Tongue (tissue), 1 donor: ENCODE measurements at regions not wholly inside any gene's neighbourhood (a gene's known extent, or its start where the extent isn't known, plus 50 kb on each side); places are given as distances from the start of the nearest gene placed in this dataset.
A peak's percentile ranks its signal among the peaks of the same experiment; 100 is the strongest.

Experiments
- DNase-seq: peaks from one replicate; pipeline ENCODE4 v3.0.0-alpha.2; 2015

DNA sequence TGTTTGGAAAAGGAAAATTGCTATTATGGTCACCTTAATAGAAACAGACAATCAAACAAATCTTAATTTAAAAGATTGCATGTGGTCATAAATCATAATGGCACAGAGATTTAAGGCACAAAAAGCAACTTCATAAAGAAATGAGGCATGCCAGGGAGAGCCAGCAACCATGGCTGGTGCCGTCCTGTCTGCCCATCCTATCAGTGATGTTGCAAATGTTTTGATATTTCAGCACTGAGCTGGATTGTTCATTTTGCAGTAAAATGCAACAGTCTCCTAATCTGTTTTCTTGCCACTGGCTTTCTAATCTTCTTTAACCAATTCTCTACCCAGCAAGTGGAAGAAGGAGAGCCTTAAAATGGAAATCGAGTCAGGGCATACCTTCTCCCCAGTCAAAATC is 249.8 kb downstream of the SAMD5 start:
- DNase-seq: no peak

GRCh38 chr6:147759093-147759492 is 250.6 kb downstream of the SAMD5 start:
- DNase-seq: peak; percentile 28

DNA sequence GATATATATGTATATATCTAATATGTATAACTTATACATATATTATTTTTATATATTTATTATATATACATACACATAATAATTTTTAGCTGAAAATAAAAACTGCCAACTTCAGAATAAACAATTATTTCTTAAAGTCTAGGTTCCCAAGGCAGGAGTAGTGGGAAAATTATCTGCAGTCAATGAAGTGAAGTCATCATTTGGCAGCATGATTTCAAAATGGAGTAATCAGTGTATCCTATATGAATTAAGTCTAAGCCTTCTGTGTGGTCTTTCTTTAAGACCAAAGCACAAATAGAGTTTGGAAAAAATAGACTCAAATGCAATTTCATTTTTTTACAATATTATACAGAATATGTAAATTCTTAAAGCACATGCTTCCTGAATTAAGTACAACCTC is 251.0 kb downstream of the SAMD5 start:
- peak; percentile 30 for DNase-seq

DNA sequence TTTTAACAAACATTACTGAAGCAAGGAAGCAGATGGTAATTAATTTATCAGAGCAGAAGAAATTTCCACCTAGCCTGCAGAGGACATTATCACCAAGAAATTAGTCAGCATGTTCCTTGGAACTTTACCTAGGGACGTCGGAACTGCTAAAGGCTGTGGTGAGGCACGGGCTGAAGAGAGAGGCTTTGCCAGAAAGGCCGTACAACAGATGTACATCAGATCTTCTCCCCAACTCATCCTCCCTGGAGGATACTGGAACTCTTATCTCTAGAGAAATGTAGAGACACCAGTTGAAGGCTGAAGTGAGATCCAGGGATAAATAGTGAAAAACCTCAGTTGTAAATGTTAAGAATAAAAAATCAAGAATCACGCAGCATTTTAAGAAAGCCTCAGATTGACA is 257.1 kb downstream of the SAMD5 start:
- no peak for DNase-seq

- no peak for DNase-seq
Observed at GRCh38 chr6:147768969-147769368, 260.5 kb downstream of the SAMD5 start.

GRCh38 chr6:147769496-147770087 is 261.1 kb downstream of the SAMD5 start:
- no peak for DNase-seq

- DNase-seq: no peak
Observed at GRCh38 chr6:147770221-147770620, 261.7 kb downstream of the SAMD5 start.

- no peak for DNase-seq
Observed at GRCh38 chr6:147772724-147773123, 264.2 kb downstream of the SAMD5 start.

GRCh38 chr6:147774856-147775255 is 266.4 kb downstream of the SAMD5 start:
- DNase-seq: no peak

- DNase-seq: no peak
Observed at GRCh38 chr6:147776631-147777213, 268.2 kb downstream of the SAMD5 start.

DNA sequence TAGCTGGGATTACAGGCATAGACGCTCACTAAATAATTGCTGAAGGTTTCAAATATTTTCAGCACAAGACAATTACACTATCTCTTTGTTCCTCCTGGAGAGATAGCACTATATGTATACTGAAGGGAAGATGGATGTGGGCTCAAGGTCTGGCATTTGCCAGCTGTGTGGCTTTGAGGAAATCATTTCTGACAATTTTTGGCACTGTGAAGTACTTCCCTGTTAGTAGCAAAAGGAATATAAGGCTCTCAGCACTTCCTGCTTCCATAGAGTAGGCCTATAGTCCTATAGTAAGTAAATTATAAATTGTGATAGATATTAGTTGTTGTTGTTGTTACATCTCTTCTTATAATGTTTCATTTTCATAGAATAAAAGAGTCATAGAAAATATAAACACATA is 271.1 kb downstream of the SAMD5 start:
- no peak for DNase-seq

DNA sequence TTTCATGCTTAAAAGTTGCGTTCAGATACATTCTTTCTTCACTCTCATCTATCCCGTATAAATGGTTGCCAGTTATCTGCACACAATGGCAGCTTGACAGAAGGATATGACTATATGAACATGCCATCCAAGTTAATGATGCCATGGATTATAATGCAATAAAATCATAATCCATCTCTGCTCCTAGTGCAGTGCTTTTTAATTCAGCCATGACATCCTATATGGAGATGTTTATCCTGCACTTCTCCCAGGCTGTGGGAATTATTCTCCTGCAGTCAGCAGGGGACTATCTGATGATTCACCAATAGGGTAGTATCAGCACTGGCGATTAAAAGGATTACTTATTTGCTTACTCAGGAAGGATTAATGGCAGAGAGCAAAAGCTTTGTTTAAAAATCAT is 273.8 kb downstream of the SAMD5 start:
- DNase-seq: peak; percentile 51

GRCh38 chr6:147784371-147784770 is 275.9 kb downstream of the SAMD5 start:
- no peak for DNase-seq

- DNase-seq: no peak
Observed at GRCh38 chr6:147787417-147787816, 278.9 kb downstream of the SAMD5 start.

DNA sequence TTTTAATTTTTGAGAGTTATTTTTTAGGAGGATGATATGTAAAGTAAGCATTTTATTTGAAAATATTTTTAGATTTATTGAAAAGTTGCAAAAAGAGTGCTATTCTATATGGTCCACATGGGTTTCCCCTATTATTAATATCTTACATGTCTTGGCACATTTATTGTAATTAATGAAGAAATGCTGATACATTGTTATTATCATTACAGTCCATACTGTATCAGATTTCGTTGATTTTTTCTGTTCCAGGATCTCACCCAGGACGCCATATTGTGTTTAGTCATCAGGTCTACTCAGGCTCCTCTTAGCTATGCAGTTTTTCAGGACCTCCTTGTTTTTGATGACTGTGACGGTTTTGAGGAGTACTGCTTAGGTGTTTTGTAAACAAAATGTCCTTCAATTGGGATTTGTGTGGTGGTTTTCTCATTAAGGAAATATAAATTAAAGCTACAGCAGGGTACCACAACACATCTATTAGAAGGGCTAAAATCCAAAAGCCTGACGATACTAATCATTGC is 281.0 kb downstream of the SAMD5 start:
- no peak for DNase-seq

GRCh38 chr6:147793871-147794643 is 285.6 kb downstream of the SAMD5 start:
- DNase-seq: no peak

DNA sequence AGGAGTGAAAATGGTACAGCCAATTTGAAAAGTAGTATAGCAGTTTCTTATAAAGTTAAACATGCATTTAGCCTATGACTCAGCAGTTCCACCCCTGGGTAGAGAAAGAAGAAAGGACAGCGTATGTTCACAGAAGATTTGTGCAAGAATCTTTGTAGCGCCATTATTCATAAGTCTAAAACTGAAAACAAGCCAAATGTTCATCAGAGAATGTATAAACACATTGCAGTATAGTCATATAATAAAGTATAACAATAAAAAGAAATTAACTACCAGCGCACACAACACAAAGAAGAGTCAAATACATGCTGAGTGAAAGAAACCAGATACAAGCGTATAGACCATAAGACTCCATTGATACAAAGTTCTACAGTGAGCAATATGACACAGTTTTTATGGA is 294.0 kb downstream of the SAMD5 start:
- DNase-seq: no peak

DNA sequence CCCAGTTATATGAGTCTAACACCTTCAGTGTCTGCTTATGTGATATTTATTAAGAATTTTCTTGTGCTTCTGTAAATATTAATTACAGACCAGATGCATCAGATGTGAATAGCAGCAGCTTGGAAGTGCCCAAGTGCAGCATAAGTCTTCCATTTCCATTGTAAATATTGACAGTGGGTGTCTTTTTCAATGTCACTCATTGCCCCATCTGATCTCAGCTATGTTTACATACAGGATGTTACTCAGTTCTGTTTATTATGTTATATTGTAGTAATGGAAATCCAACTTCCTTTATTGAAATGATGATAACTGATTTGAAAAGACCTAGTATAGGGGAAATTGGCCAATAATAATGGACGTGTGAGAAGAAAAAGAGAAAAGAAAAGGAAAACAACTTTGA is 296.7 kb downstream of the SAMD5 start:
- DNase-seq: no peak

GRCh38 chr6:147806697-147807096 is 298.2 kb downstream of the SAMD5 start:
- no peak for DNase-seq

DNA sequence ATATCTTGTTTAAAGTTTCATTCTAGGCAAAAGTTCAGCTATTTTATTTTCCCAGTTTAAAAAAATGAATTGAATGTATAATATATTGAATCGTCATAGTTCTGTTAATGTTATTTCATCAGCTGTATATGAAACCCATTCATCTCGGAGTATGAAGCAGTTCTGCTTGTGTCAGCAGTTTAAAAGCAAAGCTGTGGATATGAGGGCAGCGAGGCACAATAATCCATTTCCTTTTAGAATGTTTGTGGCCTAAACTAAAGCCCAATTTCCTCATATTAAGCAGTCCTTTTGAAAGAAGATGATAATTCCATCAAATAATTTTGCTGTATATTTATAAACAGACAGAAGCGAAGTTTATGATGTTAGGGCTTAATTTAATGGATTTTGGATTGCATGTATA is 300.1 kb downstream of the SAMD5 start:
- no peak for DNase-seq

GRCh38 chr6:147811913-147812629 is 303.6 kb downstream of the SAMD5 start:
- DNase-seq: no peak

DNA sequence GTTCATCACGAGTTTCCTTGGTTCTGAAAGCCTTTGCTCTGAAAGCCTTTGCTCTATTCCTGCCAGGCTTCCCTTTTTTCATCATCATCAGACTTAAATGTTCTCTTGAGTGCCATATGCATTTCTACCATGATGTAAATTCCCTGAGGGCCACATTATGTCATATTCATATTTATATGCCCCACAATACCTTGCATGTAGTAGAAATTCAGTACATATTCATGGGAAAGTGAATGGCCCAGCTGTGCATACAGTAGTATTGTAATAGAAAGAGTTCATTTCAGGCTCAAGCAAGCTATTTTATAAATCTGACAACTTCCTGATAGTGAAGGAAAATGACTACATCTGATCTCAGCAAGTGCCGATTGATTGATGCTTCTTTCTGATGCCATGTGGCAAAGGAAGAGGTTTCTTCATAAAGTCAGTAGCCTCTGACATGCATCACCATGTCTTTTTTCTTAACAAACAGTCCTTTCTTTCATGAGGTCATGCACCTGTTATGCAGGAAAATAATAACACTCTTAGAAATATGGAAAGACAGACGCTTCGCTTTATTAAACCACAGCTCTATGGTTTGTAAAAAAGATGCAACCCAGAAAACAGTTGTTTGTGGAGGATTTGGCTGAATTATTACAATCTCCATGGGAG is 308.7 kb downstream of the SAMD5 start:
- DNase-seq: no peak
